BLaER1 treated with 17β-estradiol and CSF1 and Interleukin-3, amounts not matched to agents 10 nM and 100 nM (cell line): ENCODE measurements at regions not wholly inside any gene's neighbourhood (a gene's known extent, or its start where the extent isn't known, plus 50 kb on each side); places are given as distances from the start of the nearest gene placed in this dataset.
"Not testable (repeated sequence)": the region's sequence is repeated elsewhere in the genome, so short reads cannot be mapped to it uniquely, and the experiment has no call there.

Source experiments
- H3K27ac ChIP-seq, 11 experiments: shearing (Covaris generic); formaldehyde crosslinking; 2 replicates each; pipeline ENCODE4 v1.8.1; 2022
- H3K27me3 ChIP-seq, 11 experiments: shearing (Covaris generic); formaldehyde crosslinking; 2 replicates each; pipeline ENCODE4 v1.8.1; 2022
- H3K36me3 ChIP-seq, 11 experiments: shearing (Covaris generic); formaldehyde crosslinking; 2 replicates each; pipeline ENCODE4 v1.8.1; 2022
- H3K4me1 ChIP-seq, 10 experiments: shearing (Covaris generic); formaldehyde crosslinking; 2 replicates each; pipeline ENCODE4 v1.8.1; 2022
- H3K4me2 ChIP-seq, 11 experiments: shearing (Covaris generic); formaldehyde crosslinking; 2 replicates each; pipeline ENCODE4 v1.8.1; 2022
- H3K4me3 ChIP-seq, 10 experiments: shearing (Covaris generic); formaldehyde crosslinking; 2 replicates each; pipeline ENCODE4 v1.8.1; 2022
- H3K9ac ChIP-seq, 11 experiments: shearing (Covaris generic); formaldehyde crosslinking; 2 replicates each; pipeline ENCODE4 v1.8.1; 2022
- H3K9me3 ChIP-seq, 11 experiments: shearing (Covaris generic); formaldehyde crosslinking; replicated peaks in 1 of 11; 2 replicates each; pipeline ENCODE4 v1.8.1; 2022
- H4K20me1 ChIP-seq, 11 experiments: shearing (Covaris generic); formaldehyde crosslinking; 2 replicates each; pipeline ENCODE4 v1.8.1; 2022
- Cebpa-rat ChIP-seq, 11 experiments: shearing (Covaris generic); IDR thresholded peaks; 2 replicates each; pipeline ENCODE4 v1.8.1; 2022

DNA sequence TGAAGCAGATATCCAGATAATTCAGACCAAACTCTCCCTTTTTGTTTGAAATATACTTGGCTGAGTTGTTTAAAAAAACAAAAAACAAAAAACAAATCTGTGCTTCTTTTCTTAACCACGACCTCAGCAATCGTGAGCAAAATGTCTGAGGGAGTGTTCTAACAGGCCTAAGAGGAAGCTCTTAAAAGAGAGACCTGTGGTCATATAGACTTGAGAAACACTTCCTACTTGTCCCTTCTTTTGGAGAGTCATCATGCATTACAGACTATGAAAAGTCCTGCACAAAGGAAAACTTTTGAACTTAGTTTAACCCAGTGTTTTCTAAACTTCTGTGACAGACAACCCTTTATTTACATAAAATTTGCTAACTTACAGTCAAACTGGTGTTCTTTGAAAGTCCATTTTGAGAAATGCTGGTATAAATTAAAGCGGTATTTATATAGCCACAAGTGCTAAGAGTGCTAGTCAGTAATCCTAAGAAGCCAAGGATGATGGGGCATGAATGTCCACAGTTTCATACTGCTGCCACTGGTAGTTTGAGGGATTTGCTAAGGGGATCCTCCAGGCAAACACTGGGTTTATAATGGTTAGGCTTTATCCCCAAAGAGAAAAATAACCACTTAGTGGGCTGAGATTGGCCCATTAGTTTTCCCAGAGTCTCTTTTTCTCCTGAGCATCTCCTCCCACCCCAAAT, 199.8 kb downstream of the LRRC70 start:
- H3K27me3 ChIP-seq, result no peaks in the 10 kb centered on the region
- H3K9me3 ChIP-seq, result no peaks in the 10 kb centered on the region; a peak in 1 of 22 replicates
- peak overlapping the region in 2 of 10 experiments; percentile 10 to 31; a peak in 2 of 20 replicates for H3K4me3 ChIP-seq
- peak overlapping the region in 9 of 11 experiments; percentile 16 to 72 (median 43); a peak in 16 of 22 replicates for H3K27ac ChIP-seq
- H3K4me1 ChIP-seq, result peaks cover 7 to 36% (median 25%) of the 10 kb centered on the region in 10 experiments
- no peaks in the 10 kb centered on the region for H4K20me1 ChIP-seq
- peak overlapping the region; percentile 17 to 82 (median 63); a peak in 19 of 22 replicates for H3K4me2 ChIP-seq
- peak overlapping the region in 4 of 11 experiments; percentile 21 to 55 (median 30); a peak in 5 of 22 replicates for H3K9ac ChIP-seq
- H3K36me3 ChIP-seq, result no peaks in the 10 kb centered on the region
- TF ChIP-seq Cebpa-rat (IDR thresholded peaks at IDR 0.05), result no peak

DNA sequence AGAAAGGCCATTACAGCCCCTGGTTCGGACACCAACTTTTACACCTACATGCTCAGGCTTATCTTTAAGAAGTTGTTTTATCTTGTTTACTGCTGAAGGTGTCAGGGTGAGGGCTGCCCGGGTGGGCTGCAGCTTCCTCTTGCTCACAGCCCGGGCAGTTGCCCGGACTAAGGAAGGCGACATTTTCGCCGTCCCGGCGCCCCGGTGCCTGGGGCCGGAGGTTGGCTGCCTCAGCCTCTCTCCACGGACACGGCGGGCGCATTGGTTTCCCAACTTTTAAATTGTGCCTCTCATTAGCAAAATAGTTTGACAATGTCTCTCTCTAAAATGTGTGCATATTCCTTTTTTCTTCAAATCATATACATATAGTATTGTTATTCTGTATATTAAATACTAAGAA, 198.5 kb downstream of the LRRC70 start:
- H3K4me1 ChIP-seq, result peaks cover 0 to 22% (median 16%) of the 10 kb centered on the region in 10 experiments; a peak in 17 of 20 replicates
- H3K27me3 ChIP-seq, H3K27ac ChIP-seq, H3K9me3 ChIP-seq, H3K9ac ChIP-seq, H4K20me1 ChIP-seq, H3K4me2 ChIP-seq, H3K36me3 ChIP-seq, H3K4me3 ChIP-seq: not testable (repeated sequence)

DNA sequence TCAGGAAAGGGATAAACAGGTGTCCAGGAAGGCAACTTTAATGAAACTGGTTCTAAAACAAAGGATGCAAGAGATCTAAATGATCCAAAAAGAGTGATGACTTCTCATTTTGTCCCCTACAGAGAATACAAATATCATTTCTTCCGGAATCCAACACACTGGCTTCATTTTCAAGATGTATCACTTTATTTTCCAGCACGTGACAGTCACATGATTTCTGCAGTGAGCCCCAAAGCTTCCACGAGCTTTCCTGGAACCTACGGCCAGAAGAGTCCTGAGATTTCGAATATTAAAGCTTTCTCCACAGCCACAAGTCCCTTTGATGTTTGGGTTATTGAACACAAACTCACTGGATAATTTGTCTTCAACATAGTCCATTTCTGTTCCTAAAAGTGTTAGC, 198.0 kb downstream of the LRRC70 start:
- H3K27ac ChIP-seq, H3K36me3 ChIP-seq, H3K4me3 ChIP-seq, H3K27me3 ChIP-seq, H3K9ac ChIP-seq, H3K4me2 ChIP-seq, H4K20me1 ChIP-seq, H3K9me3 ChIP-seq: not testable (repeated sequence)
- peaks cover 0 to 17% (median 13%) of the 10 kb centered on the region in 10 experiments; a peak in 17 of 20 replicates for H3K4me1 ChIP-seq

DNA sequence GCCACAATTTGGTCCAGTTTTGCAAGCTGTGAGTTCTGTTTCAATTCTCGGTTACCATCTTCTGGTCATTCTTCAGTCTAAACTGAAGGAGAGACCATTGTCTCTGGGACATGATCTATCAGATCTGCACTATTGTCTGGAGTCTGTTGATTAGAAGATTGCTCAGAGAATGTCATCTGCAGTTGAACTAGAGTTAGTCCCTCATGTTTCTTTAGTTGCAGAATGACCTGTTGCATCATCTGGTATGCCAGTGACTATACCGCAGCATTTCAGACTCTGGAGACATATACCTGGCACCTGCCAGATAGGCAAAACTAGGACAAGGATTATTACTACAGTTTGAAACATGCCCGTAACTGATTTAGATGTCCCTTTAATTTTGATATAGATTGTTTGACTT, 194.8 kb downstream of the LRRC70 start:
- Histone ChIP-seq H3K4me1 (peaks cover 0 to 11% (median 8%) of the 10 kb centered on the region in 10 experiments; a peak in 16 of 20 replicates), H3K9me3 (no peaks in the 10 kb centered on the region), H3K36me3 (no peaks in the 10 kb centered on the region), H3K4me2 (no peak overlapping the region), H3K4me3 (no peak overlapping the region), H3K27me3 (no peaks in the 10 kb centered on the region), H4K20me1 (no peaks in the 10 kb centered on the region), H3K27ac (no peak overlapping the region), H3K9ac (no peak overlapping the region)
- no peak for TF ChIP-seq Cebpa-rat (IDR thresholded peaks at IDR 0.05)

DNA sequence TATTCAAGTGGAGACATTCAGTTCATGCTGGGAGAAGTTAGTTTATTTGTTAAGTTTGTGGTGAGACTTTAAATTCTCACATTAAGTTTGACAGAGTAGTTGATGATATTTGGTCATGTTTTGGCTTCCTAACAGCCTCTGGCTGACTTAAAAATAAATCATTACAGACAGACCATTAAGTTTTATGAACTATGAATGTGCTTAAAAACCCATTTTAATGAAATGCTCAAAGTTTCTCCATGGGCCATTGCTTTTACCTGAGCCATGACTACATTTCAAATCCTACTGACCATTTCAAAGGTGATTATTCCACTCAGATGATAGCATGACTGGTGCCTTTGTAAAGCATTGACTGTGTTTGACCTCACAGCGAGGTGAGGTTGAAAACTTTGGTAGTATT, 192.7 kb downstream of the LRRC70 start:
- no peaks in the 10 kb centered on the region for H3K9me3 ChIP-seq
- H3K27ac ChIP-seq, result no peak overlapping the region
- no peaks in the 10 kb centered on the region for H4K20me1 ChIP-seq
- no peak overlapping the region for H3K4me3 ChIP-seq
- H3K4me2 ChIP-seq, result no peak overlapping the region
- 0 out of 20 replicates have a peak, but pooled peaks cover 0 to 3% (median 0%) of the 10 kb centered on the region in 10 experiments for H3K4me1 ChIP-seq
- H3K36me3 ChIP-seq, result no peaks in the 10 kb centered on the region
- no peak for TF ChIP-seq Cebpa-rat (IDR thresholded peaks at IDR 0.05)
- H3K9ac ChIP-seq, result no peak overlapping the region
- no peaks in the 10 kb centered on the region for H3K27me3 ChIP-seq

DNA sequence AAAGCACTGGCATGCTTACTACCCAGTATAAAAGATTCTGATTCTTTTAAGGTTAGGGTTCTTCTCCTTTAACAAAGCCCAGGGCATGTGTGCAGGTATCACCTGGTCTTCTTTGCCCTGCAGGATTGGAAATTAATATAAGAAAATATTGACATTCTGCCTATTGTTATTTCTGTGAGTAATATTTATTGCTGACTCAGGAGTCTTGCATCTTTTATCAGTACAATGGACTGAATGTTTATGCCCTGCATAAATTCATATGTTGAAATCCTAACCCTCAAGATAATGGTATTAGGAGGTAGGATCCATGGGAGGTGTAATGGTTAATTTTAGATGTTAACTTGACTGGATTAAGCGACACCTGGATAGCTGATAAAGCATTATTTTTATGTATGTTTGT, 189.0 kb downstream of the LRRC70 start:
- Histone ChIP-seq H4K20me1 (no peaks in the 10 kb centered on the region), H3K4me3 (no peak overlapping the region), H3K4me1 (peaks cover 0 to 6% (median 2%) of the 10 kb centered on the region in 10 experiments; a peak in 12 of 20 replicates), H3K9ac (no peak overlapping the region), H3K27me3 (no peaks in the 10 kb centered on the region), H3K4me2 (no peak overlapping the region), H3K9me3 (no peaks in the 10 kb centered on the region), H3K27ac (no peak overlapping the region), H3K36me3 (no peaks in the 10 kb centered on the region)
- TF ChIP-seq Cebpa-rat (IDR thresholded peaks at IDR 0.05), result no peak

DNA sequence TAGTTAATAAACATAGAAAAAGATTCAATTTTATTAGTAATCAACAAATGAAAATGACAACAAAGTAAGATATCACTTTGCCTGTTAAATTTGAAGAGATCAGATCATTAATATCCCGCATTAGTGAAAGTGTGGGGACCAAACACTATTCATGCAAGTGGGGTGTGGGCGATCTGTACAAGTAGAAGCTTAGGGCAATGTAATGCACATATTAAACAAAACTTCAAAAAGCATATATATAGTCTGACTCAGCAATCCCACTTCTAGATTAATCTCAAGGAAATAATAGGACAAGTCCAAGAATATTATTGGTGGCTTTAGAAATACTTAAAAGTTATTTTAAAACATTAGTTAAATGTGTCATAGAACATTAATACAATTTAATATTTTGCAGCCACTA, 188.5 kb downstream of the LRRC70 start:
- no peaks in the 10 kb centered on the region for H3K36me3 ChIP-seq
- H3K9ac ChIP-seq, result no peak overlapping the region
- H3K9me3 ChIP-seq, result no peaks in the 10 kb centered on the region
- TF ChIP-seq Cebpa-rat (IDR thresholded peaks at IDR 0.05), result no peak
- H3K27ac ChIP-seq, result no peak overlapping the region
- no peak overlapping the region for H3K4me3 ChIP-seq
- peaks cover 0 to 12% (median 8%) of the 10 kb centered on the region in 10 experiments; a peak in 12 of 20 replicates for H3K4me1 ChIP-seq
- H3K4me2 ChIP-seq, result no peak overlapping the region
- no peaks in the 10 kb centered on the region for H4K20me1 ChIP-seq
- H3K27me3 ChIP-seq, result no peaks in the 10 kb centered on the region

DNA sequence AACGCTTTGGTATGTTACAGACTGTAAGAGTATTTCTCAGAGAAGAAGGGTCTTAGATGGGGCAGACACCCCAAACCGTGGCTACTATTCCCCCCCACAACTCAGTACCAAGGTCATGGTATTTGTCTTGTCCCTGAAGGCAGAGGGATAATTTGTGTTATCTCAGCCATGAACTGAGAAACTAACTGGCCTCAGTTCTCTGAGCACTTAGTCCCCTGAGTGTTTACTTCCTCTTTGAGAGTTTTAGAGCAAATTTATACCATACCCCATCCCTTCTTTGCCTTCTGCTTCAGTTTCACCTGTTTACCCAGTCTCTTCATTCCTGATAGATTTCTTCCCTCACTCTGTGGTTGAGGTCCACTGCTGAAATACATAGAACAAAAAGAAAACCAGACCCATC, 183.9 kb downstream of the LRRC70 start:
- Histone ChIP-seq H3K9me3 (peaks cover 0 to 8% (median 6%) of the 10 kb centered on the region in 11 experiments; a peak in 5 of 22 replicates), H4K20me1 (no peaks in the 10 kb centered on the region), H3K36me3 (no peaks in the 10 kb centered on the region), H3K4me3 (no peak overlapping the region), H3K27me3 (no peaks in the 10 kb centered on the region), H3K27ac (no peak overlapping the region), H3K4me1 (peaks cover 0 to 11% (median 10%) of the 10 kb centered on the region in 10 experiments; a peak in 12 of 20 replicates), H3K9ac (no peak overlapping the region), H3K4me2 (peak overlapping the region in 6 of 11 experiments; percentile 9 to 47 (median 34); a peak in 8 of 22 replicates)
- TF ChIP-seq Cebpa-rat (IDR thresholded peaks at IDR 0.05), result no peak

DNA sequence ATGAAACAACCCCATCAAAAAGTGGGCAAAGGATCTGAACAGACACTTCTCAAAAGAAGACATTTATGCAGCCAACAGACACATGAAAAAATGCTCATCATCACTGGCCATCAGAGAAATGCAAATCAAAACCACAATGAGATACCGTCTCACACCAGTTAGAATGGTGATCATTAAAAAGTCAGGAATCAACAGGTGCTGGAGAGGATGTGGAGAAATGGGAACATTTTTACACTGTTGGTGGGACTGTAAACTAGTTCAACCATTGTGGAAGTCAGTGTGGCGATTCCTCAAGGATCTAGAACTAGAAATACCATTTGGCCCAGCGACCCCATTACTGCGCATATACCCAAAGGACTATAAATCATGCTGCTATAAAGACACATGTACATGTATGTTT, 179.1 kb downstream of the LRRC70 start:
- H3K4me3 ChIP-seq, H3K4me1 ChIP-seq, H3K4me2 ChIP-seq, H3K27me3 ChIP-seq, H3K36me3 ChIP-seq, H3K9ac ChIP-seq, H3K27ac ChIP-seq, H4K20me1 ChIP-seq: not testable (repeated sequence)
- H3K9me3 ChIP-seq, result peaks cover 0 to 11% (median 8%) of the 10 kb centered on the region in 11 experiments; a peak in 13 of 22 replicates

DNA sequence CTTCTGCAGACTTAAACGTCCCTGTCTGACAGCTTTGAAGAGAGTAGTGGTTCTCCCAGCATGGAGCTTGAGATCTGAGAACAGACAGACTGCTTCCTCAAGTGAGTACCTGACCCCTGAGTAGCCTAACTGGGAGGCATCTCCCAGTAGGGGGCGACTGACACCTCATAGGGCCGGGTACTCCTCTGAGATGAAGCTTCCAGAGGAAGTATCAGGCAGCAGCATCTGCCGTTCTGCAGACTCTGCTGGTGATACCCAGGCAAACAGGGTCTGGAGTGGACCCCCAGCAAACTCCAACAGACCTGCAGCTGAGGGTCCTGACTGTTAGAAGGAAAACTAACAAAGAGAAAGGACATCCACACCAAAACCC, 174.4 kb downstream of the LRRC70 start:
- H3K4me1 ChIP-seq, H3K36me3 ChIP-seq, H4K20me1 ChIP-seq, H3K4me2 ChIP-seq, H3K27me3 ChIP-seq, H3K9ac ChIP-seq, H3K4me3 ChIP-seq, H3K27ac ChIP-seq: not testable (repeated sequence)
- peaks cover 0 to 14% (median 11%) of the 10 kb centered on the region in 11 experiments; a peak in 13 of 22 replicates for H3K9me3 ChIP-seq

DNA sequence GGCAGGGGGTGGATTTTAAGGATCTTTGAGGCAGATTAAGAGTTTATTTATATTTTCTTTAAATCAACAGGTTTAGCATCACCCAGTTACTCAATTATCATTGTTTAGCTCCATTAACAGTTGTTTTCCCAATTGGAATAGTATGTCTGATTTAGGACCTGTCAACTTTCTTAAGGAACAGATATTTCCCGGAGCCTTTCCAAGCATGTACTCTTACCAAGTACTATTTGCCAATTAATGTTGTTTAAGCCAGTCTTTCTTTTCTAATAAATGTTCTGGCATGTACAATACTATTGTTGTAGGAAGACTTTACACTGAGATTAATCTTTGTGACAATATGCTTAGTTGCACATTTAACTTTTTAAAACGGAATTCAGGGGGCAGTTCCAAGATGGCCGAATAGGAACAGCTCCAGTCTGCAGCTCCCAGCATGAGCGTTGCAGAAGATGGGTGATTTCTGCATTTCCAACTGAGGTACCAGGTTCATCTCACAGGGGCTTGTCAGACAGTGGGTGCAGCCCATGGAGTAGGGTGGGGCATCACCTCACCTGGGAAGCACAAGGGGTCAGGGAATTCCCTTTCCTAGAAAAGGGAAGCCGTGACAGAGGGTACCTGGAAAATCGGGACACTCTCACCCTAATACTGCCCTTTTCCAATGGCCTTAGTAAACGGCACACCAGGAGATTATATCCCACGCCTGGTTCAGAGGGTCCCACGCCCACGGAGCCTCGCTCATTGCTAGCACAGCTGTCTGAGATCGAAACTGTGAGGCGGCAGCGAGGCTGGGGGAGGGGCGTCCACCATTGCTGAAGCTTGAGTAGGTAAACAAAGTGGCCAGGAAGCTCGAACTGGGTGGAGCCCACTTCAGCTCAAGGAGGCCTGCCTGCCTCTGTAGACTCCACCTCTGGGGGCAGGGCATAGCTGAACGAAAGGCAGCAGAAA, 173.7 kb downstream of the LRRC70 start:
- H3K9me3 ChIP-seq, result peaks cover 0 to 11% (median 7%) of the 10 kb centered on the region in 11 experiments; a peak in 11 of 22 replicates
- H4K20me1 ChIP-seq, H3K4me1 ChIP-seq, H3K36me3 ChIP-seq, H3K4me3 ChIP-seq, H3K9ac ChIP-seq, H3K4me2 ChIP-seq, H3K27ac ChIP-seq, H3K27me3 ChIP-seq: not testable (repeated sequence)
